VCaP (cell line): ENCODE measurements at regions not wholly inside any gene's neighbourhood (a gene's known extent, or its start where the extent isn't known, plus 50 kb on each side); places are given as distances from the start of the nearest gene placed in this dataset.

Source experiments
- H3K27ac ChIP-seq: fragments of 450-650 bp; 2 replicates; pipeline ENCODE4 v1.5.1; 2017
- TF ChIP-seq, protein P1 (sequence below): fragments of 450-650 bp; conservative IDR thresholded peaks from 2 replicates; pipeline ENCODE4 v1.5.1; 2017; ENCODE audit warnings: mild to moderate bottlenecking, moderate library complexity

DNA sequence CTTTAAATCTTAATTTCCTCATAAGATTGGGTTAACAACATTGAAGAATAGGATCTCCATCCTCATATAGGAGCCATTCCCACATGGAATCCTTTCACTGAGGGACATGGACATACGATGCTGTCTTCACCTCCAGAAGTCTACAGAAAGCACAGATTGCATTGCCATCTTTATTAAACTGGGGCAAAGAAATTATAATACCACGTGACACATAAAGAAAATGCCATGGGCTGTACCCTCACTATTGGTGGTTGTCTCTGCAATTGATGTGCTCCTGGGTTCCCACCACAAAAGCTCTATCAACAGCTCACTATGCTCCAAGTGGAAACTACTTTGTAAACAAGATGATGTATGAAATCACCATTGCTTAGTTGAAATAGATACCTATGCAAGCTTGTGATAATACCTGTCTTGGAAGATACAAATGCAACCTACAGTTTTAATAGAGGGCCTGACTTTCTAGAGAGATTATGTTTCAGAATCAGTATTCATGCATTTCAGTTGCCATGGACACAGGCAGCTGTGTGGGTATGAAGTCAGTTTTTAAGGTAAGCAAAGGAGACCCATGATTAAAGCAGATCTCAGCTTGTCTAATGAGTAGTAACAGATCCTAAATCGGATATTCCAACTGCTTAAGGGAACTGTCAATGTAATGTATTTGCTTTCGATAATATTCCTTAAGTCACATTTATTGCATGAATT, 337.0 kb downstream of the RAD51AP2 start:
- no peak overlapping the region for H3K27ac ChIP-seq
- TF ChIP-seq, protein P1, sequence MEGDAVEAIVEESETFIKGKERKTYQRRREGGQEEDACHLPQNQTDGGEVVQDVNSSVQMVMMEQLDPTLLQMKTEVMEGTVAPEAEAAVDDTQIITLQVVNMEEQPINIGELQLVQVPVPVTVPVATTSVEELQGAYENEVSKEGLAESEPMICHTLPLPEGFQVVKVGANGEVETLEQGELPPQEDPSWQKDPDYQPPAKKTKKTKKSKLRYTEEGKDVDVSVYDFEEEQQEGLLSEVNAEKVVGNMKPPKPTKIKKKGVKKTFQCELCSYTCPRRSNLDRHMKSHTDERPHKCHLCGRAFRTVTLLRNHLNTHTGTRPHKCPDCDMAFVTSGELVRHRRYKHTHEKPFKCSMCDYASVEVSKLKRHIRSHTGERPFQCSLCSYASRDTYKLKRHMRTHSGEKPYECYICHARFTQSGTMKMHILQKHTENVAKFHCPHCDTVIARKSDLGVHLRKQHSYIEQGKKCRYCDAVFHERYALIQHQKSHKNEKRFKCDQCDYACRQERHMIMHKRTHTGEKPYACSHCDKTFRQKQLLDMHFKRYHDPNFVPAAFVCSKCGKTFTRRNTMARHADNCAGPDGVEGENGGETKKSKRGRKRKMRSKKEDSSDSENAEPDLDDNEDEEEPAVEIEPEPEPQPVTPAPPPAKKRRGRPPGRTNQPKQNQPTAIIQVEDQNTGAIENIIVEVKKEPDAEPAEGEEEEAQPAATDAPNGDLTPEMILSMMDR, result no peak

DNA sequence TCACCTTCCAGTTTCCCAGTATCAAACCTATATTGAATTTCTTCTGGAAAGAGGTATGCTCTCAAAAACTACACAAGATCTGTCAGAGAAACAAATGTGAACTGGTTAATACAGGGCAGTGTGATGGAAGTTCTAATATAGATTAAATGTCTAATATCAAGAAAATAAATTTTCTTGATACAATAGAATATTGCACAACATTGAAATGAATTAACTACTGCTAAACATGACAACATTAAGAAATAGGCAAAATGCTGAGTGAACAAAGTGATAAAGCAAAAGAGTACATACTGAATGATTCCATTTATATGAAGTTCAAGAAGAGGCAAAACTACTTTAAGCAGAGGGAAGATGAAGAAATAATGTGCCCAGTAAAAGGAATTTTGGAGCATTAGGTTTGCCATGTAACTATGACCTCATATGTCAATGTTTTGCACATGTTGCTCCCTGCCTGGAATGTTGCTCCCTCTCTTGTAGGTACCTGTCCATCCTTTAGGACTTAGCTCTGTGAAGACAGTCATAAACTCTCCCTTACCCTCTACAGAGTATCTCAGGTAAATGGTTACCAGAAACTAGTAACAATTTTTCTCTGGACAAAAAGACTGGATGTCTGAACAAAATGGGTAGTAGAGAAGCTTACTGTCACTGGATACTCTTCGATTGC, 339.0 kb downstream of the RAD51AP2 start:
- TF ChIP-seq, protein P1, result no peak
- H3K27ac ChIP-seq, result no peak overlapping the region

DNA sequence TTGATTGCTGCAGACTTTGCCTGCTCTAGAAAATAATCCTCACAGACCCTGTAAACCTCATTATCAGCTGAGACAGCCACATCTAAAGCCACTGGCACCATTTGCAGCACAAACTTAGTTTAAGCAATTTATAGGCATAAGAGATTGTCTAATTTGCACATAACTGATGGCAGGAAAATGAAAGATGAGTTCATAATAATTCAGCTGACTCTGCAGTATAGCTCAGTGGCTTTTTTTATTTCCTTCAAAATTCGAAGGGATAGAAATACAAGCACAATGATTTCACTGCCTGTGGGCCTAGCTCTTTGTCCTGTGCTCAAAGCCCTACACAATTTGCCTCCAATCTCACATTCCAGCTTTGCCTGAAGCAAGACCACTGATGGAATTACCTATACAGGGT, 341.2 kb downstream of the RAD51AP2 start:
- H3K27ac ChIP-seq, result no peak overlapping the region
- TF ChIP-seq, protein P1, result no peak

DNA sequence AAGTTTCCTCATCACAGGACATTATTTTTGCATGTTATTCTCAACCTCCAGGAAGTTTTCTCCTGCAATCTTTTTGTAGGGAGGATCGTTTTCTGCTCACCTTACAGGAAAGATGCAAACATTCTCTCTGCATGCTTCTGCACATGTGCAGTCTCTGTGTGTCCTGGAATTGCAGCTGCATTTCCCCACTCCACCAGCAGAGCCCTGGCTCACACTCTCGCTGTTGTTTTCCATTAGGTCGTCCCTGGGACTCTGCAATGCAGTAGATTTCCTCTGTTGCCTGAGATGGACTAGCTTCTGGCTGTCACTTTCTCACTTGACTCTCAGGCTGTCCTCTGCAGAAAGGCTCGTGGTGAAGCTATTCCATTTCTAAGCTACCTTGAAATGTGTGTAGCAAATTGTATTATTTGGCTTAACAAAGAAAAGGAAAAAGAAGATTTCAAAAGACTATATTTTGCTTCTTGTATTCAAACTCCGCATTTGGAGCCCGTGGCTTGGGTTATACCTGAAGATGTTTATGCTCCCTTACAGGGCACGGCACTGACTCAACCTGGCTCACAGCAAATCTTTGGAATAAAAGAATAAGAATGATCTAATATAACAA, 346.7 kb downstream of the RAD51AP2 start:
- no peak overlapping the region for H3K27ac ChIP-seq
- TF ChIP-seq, protein P1, result peak; percentile 84

DNA sequence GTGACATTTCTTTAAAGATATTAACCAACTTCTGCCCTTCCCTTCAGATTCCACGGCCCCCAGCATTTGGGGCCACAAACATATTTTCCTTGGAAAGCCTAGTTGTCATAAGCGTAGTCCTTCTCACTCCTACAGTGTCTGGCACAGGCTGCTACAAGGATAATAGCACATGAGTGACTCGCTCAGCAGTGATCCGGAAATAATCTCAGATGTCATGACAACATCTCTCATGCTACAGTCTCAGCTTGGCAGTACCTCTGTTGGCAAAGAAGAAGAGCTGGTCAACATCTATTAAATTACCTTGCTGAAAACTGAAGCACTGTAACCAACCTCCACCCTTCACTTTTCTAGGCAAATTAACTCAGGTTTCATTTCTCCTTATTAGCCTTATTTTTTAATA, 351.7 kb downstream of the RAD51AP2 start:
- H3K27ac ChIP-seq, result peak overlapping the region; percentile 70
- TF ChIP-seq, protein P1, result no peak

DNA sequence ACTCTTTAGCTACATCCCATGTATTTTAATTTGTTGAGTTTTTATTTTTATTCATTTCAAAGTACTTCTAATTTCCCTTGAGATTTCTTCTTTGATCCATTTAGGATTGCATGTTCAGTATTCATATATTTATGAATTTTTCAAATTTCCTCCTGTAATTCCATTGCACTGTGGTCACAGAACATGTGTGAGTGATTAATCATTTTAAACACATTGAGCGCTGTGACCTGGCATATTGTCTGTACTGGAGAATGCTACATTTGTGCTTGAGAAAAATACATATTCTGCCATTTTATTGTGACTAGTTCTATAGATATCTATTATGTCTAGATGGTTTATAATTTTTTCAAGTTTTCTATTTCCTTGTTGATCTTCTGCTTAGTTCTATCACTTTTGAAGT, 353.7 kb downstream of the RAD51AP2 start:
- TF ChIP-seq, protein P1, result no peak
- no peak overlapping the region for H3K27ac ChIP-seq

DNA sequence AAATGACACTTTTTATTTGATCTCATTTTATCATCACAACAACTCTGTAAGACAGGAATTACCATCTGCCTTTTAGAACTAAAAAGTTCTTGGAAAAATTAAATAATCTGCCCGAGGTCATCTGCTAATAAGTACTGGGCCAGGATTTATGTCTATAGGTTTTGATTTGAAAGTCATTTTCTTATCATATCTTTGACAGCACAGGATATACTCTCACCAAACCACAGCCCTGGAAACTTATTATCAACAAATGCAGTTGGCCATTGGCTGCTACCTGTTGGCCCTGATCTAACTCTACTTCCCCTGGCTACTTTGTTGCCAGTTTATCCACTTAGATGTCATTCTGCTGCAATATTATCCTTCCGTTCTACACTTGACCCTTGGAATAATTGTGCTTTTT, 354.6 kb downstream of the RAD51AP2 start:
- H3K27ac ChIP-seq, result no peak overlapping the region
- TF ChIP-seq, protein P1, result no peak
